Esophagus squamous epithelium (tissue), 5 donors: ENCODE measurements at regions not wholly inside any gene's neighbourhood (a gene's known extent, or its start where the extent isn't known, plus 50 kb on each side); places are given as distances from the start of the nearest gene placed in this dataset.

Experiments
- DNase-seq: peaks from one replicate; lab custom pipeline; 2025; lab: John Stamatoyannopoulos, UW
- H3K27ac ChIP-seq, 4 donors: fragments of 200-600 bp; sonication (generic); one replicate each; pipeline ENCODE4 v1.5.1; 2016 to 2019; ENCODE audit warnings: mild to moderate bottlenecking in 1 of 4
- H3K27me3 ChIP-seq, 4 donors: fragments of 200-600 bp; sonication (generic); 1 replicate in 3 of 4; 2 replicates in 1 of 4; pipeline versions ENCODE4 v1.5.1 to v1.6.0; 2017 to 2021; ENCODE audit warnings: antibody characterized with exemption in 1 of 4
- H3K36me3 ChIP-seq, 3 donors: fragments of 200-600 bp; sonication (generic); one replicate each; pipeline ENCODE4 v1.5.1; 2016 to 2019
- H3K4me1 ChIP-seq, 3 donors: fragments of 200-600 bp; sonication (generic); one replicate each; pipeline ENCODE4 v1.5.1; 2017 to 2019
- H3K4me3 ChIP-seq, 4 donors: fragments of 200-600 bp; sonication (generic); 1 replicate in 3 of 4; 2 replicates in 1 of 4; pipeline ENCODE4 v1.5.1; 2016 to 2019; ENCODE audit warnings: mild to moderate bottlenecking in 2 of 4, moderate library complexity in 1 of 4
- H3K9me3 ChIP-seq, 3 donors: fragments of 200-600 bp; sonication (generic); one replicate each; pipeline ENCODE4 v1.5.1; 2016 to 2019
- POLR2A ChIP-seq, 4 donors: fragments of 450-650 bp; IDR thresholded peaks; one replicate each; pipeline ENCODE4 v1.6.1; 2017; ENCODE audit warnings: antibody characterized with exemption in 4 of 4, mild to moderate bottlenecking in 4 of 4, moderate library complexity in 3 of 4
- WGBS, 2 donors: methylation state at CpG; one replicate each; pipeline ENCODE4 v1.1.5; 2018; 5-methylcytosine and 5-hydroxymethylcytosine counted together
- intact Hi-C: fragments of 100-400 bp; cut with DNase I; formaldehyde crosslinking; loops from one replicate; pipeline ENCODE4 v1.15.0; 2022
- TF ChIP-seq, protein P1 (sequence below), 6 experiments: fragments of 450-650 bp in 4 of 6; fragments of 200-600 bp in 2 of 6; sonication (generic) in 2 of 6; IDR thresholded peaks; one replicate each; pipeline ENCODE4 v1.5.1; 2016 to 2019; ENCODE audit warnings: antibody characterized with exemption in 6 of 6, mild to moderate bottlenecking in 4 of 6, moderate library complexity in 4 of 6
- donor health status: DM: yes; HTN: yes; CAD: no.

DNA sequence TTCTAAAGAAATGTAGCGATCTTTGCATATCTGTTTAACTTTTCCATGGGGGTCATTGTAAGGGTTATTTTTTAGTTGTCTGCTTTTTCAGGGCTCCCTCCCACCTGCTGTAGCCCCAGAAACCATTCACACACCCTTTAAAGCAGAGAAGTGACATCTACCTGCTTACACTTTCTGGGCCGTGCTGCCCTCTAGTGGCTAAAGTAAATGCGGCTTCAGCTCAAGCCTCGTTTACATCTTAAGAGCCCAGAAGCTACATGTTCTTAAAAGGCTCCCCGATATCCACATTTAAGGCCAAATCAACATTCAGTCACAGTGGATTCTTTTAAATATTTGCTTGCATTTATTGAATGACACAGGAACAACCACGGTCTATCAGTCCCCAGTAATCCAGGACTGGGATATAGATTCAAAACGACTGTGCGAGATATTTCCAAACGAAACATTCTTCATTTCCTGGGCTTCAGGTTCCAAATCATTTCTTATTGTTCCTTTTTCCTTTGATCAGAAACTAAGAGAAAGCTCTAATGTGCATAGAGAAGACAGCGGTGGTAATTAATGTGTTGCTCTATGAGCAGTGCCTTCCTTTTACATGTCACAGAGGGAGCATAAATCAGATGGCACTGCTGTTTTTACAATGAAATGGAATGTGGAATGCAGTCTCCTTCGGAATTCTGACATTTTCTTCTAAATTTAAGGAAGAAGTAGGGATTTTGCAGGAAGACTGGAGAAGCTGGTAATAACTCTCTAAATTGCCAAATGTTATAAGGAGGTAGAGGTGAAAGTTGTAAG lies 119.9 kb downstream of the RASGEF1B start:
- H3K36me3 ChIP-seq, result no peaks in the 10 kb centered on the region
- DNase-seq, result no peak
- 29% methylated on average over 11 of the region's 11 CpGs for WGBS, 2 donors

DNA sequence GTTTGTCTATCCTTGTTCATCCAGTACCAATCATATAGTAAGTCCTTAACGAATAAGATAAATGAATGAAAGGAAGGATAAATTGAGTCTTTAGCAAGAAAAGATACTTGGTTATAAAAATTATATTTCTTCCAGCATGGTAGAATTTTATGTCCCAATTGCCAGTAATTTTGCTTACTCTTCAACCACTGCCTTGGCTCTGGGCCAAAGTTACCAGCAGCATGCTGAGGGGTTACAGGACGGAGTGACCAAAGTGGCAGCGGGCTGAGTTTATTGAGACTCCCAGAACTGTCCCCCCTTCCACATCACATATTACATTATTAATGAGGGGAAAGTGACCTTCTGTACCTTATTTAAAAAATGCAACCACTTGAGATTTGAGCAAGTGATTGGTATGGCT lies 121.7 kb downstream of the RASGEF1B start:
- H3K4me3 ChIP-seq, result no peak overlapping the region
- no peaks in the 10 kb centered on the region for H3K4me1 ChIP-seq
- H3K9me3 ChIP-seq, result no peaks in the 10 kb centered on the region
- WGBS, 2 donors, result 73 to 92% methylated on average over 3 of the region's 3 CpGs
- no peaks in the 10 kb centered on the region for H3K36me3 ChIP-seq
- H3K27me3 ChIP-seq, result peaks cover 0 to 8% (median 0%) of the 10 kb centered on the region in 4 donors
- DNase-seq, result no peak
- H3K27ac ChIP-seq, result no peak overlapping the region
- no peak for TF ChIP-seq POLR2A (IDR thresholded peaks at IDR 0.05)
- TF ChIP-seq, protein P1, sequence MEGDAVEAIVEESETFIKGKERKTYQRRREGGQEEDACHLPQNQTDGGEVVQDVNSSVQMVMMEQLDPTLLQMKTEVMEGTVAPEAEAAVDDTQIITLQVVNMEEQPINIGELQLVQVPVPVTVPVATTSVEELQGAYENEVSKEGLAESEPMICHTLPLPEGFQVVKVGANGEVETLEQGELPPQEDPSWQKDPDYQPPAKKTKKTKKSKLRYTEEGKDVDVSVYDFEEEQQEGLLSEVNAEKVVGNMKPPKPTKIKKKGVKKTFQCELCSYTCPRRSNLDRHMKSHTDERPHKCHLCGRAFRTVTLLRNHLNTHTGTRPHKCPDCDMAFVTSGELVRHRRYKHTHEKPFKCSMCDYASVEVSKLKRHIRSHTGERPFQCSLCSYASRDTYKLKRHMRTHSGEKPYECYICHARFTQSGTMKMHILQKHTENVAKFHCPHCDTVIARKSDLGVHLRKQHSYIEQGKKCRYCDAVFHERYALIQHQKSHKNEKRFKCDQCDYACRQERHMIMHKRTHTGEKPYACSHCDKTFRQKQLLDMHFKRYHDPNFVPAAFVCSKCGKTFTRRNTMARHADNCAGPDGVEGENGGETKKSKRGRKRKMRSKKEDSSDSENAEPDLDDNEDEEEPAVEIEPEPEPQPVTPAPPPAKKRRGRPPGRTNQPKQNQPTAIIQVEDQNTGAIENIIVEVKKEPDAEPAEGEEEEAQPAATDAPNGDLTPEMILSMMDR (IDR thresholded peaks at IDR 0.05), result no peak
- intact Hi-C loops, result loop anchor here (5.0 kb wide), 1 partner anchor 283 kb away; no protein-coding TSS in a partner anchor

More for the DNA sequence above, 119.9 kb downstream of the RASGEF1B start:
- Histone ChIP-seq H3K9me3 (no peaks in the 10 kb centered on the region), H3K4me3 (no peak overlapping the region), H3K27me3 (no peaks in the 10 kb centered on the region), H3K27ac (no peak overlapping the region), H3K4me1 (no peaks in the 10 kb centered on the region)
- intact Hi-C loops, result loop anchor here (5.0 kb wide), 1 partner anchor 285 kb away; no protein-coding TSS in a partner anchor
- TF ChIP-seq, protein P1 (IDR thresholded peaks at IDR 0.05), result peak; percentile 63 to 87 (median 72)
- TF ChIP-seq POLR2A (IDR thresholded peaks at IDR 0.05), result no peak

DNA sequence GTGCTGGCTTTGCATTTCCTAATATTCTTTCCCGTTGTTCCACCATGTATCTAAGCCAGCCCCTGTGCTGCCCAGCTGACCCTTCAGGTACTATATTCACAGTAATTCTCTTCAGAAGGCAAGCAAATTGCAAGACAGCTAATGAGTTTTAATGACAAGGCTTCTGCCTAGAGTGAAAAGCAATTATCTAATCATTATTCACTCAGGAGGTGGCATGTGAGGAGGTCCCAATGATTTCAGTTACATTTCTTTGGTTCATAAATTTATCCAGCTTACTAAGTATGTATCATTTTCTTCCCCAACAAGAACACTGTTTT lies 123.0 kb downstream of the RASGEF1B start:
- intact Hi-C loops, result no loop called here
- H3K27me3 ChIP-seq, result peaks cover 0 to 8% (median 0%) of the 10 kb centered on the region in 4 donors
- no peak for DNase-seq
- WGBS, 2 donors, result 60 to 75% methylated on average over 1 of the region's 1 CpG
- H3K9me3 ChIP-seq, result no peaks in the 10 kb centered on the region
- TF ChIP-seq, protein P1 (IDR thresholded peaks at IDR 0.05), result no peak
- no peak for TF ChIP-seq POLR2A (IDR thresholded peaks at IDR 0.05)
- H3K36me3 ChIP-seq, result no peaks in the 10 kb centered on the region
- no peak overlapping the region for H3K4me3 ChIP-seq
- H3K4me1 ChIP-seq, result no peaks in the 10 kb centered on the region
- no peak overlapping the region for H3K27ac ChIP-seq

DNA sequence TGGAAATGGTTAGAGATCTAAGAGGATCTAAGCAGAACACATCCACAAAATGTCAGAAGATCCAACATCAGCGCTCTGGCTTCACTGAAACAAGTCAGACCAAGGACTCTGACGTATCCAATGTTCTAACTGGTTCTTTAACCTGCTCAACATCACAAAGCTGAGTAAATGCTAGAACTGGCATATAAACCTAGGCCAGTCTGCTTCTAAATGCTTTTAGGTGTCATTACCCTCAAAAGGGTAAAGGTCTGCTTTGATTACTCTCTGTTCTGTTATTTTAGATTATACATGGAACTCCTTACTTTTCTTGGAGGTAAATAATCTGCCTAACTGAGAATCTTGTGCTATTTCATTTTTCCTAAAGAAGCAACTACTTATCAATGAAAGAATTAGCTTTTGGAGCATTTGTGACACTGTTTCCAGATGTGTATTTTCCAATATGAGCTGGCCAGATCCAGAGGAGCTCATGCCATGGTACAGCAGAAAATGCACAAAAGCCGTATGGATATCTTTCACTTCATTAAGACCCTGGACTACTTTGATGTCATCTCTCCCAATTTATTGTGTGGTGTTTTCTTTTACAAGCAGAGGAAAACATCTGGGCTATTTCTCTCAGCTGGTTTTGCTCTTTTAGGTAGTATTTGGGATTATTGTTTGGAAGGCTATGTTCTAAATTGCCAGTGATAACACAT lies 123.5 kb downstream of the RASGEF1B start:
- Histone ChIP-seq H3K4me3 (no peak overlapping the region), H3K4me1 (no peaks in the 10 kb centered on the region), H3K27me3 (peaks cover 0 to 8% (median 0%) of the 10 kb centered on the region in 4 donors), H3K27ac (no peak overlapping the region), H3K36me3 (no peaks in the 10 kb centered on the region), H3K9me3 (no peaks in the 10 kb centered on the region)
- WGBS, 2 donors, result 77 to 86% methylated on average over 3 of the region's 3 CpGs
- intact Hi-C loops, result no loop called here
- no peak for DNase-seq
- no peak for TF ChIP-seq POLR2A (IDR thresholded peaks at IDR 0.05)
- TF ChIP-seq, protein P1 (IDR thresholded peaks at IDR 0.05), result no peak

DNA sequence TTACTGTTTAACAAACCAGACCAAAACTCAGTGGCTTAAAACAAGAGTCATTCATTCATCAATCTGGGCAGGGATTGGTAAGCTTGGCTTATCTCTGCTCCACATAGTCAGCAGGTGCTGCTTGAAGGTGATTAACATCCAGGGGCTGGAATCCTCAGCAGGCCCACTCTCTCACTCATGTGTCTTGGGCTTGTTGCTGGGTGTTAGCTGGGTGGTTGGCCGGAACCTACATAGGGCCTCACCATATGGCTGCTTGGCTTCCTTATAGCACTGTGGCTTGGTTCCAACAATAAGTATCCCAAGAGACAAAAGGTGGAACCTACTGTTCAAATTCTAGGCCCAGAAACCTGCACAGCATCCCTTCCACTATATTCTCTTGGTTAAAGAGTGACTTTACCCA lies 125.0 kb downstream of the RASGEF1B start:
- Histone ChIP-seq H3K9me3 (no peaks in the 10 kb centered on the region), H3K4me3 (no peak overlapping the region), H3K27me3 (peaks cover 0 to 8% (median 0%) of the 10 kb centered on the region in 4 donors), H3K27ac (no peak overlapping the region), H3K4me1 (no peaks in the 10 kb centered on the region), H3K36me3 (no peaks in the 10 kb centered on the region)
- intact Hi-C loops, result no loop called here
- WGBS, 2 donors, result 78 to 100% methylated on average over 1 of the region's 1 CpG
- no peak for TF ChIP-seq POLR2A (IDR thresholded peaks at IDR 0.05)
- TF ChIP-seq, protein P1 (IDR thresholded peaks at IDR 0.05), result no peak
- DNase-seq, result no peak
